ENCODE measurements at regions not wholly inside any gene's neighbourhood (a gene's known extent, or its start where the extent isn't known, plus 50 kb on each side); places are given as distances from the start of the nearest gene placed in this dataset.

GRCh38 chr2:226622484-226622883, 177.1 kb downstream of the IRS1 start:
- Histone ChIP-seq H3K4me3 (ENCODE audit: low read depth, low read length) (no peak overlapping the region), H3K36me3 (ENCODE audit: insufficient read depth, low read length) (no peaks in the 10 kb centered on the region), H3K4me1 (ENCODE audit: control insufficient read depth, insufficient read depth, low read length, unreplicated experiment) (peaks cover 7% of the 10 kb centered on the region), H2AFZ (ENCODE audit: low read length, unreplicated experiment) (no peak overlapping the region), H3K79me2 (ENCODE audit: control insufficient read depth, insufficient read depth, low read length, unreplicated experiment) (no peaks in the 10 kb centered on the region), H3K27ac (ENCODE audit: low read depth, low read length) (no peak overlapping the region), H3K27me3 (ENCODE audit: insufficient read depth, low read length) (no peaks in the 10 kb centered on the region)

DNA sequence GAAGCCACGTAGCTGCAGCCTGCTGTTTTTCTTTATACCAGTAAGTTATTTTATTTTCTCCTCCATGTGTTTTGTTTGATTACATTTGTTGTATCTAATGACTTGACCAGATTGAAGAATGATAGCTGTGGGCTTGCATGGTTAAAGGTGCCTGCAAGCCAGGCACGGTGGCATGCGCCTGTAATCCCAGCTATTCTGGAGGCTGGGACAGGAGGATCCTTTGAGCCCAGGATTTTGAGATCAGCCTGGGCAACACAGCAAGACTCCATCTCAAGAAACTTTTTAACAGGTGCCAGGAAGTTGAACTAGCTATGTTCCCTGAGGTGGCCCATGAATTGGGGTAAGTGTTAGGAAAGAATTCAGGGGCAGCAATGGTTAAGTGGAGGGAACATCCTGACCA, 179.4 kb downstream of the IRS1 start:
- Histone ChIP-seq H2AFZ (ENCODE audit: low read length, unreplicated experiment) (no peak overlapping the region), H3K36me3 (ENCODE audit: insufficient read depth, low read length) (no peaks in the 10 kb centered on the region), H3K4me1 (ENCODE audit: control insufficient read depth, insufficient read depth, low read length, unreplicated experiment) (peaks cover 7% of the 10 kb centered on the region), H3K4me3 (ENCODE audit: low read depth, low read length) (no peak overlapping the region), H3K79me2 (ENCODE audit: control insufficient read depth, insufficient read depth, low read length, unreplicated experiment) (no peaks in the 10 kb centered on the region), H3K27ac (ENCODE audit: low read depth, low read length) (no peak overlapping the region), H3K27me3 (ENCODE audit: insufficient read depth, low read length) (no peaks in the 10 kb centered on the region)

- H3K36me3 ChIP-seq (ENCODE audit: insufficient read depth, low read length), result no peaks in the 10 kb centered on the region
- no peak overlapping the region for H2AFZ ChIP-seq (ENCODE audit: low read length, unreplicated experiment)
- peaks cover 7% of the 10 kb centered on the region for H3K4me1 ChIP-seq (ENCODE audit: control insufficient read depth, insufficient read depth, low read length, unreplicated experiment)
- H3K4me3 ChIP-seq (ENCODE audit: low read depth, low read length), result no peak overlapping the region
- no peaks in the 10 kb centered on the region for H3K27me3 ChIP-seq (ENCODE audit: insufficient read depth, low read length)
- H3K79me2 ChIP-seq (ENCODE audit: control insufficient read depth, insufficient read depth, low read length, unreplicated experiment), result no peaks in the 10 kb centered on the region
- no peak overlapping the region for H3K27ac ChIP-seq (ENCODE audit: low read depth, low read length)
Observed at GRCh38 chr2:226619707-226620106, 179.9 kb downstream of the IRS1 start.

DNA sequence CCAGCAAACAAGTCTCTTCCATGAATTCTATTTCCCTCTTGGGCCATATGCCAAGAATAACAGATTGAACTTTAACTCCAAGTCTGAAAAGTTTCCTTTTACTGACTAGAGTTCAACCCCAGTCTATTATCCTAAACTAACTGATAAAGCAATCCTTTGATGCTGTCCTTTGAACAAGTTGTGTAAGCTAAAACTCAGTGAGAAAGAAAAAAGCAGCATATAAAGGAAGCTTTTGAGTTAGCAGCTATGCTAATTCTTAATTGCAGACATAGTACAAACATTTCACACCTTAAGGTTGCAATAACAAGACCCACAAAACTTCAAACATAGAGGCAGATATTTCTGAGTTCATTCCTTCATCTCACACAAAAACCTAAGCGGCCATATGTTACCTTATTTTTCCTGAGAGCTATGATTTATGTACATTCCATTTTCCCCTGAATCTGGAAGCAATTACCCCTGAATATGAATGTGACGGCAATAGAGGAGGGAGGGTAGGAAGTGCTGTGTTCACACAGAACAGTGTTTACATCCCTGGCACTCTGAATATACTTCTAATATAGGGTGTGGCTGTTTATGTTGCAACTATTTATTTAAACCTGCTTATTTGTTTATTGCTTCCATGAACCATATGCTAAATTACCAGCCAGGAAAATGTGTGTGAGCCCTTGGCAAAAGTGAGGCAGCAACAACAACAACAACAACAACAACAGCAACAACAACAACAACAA, 180.6 kb downstream of the IRS1 start:
- Histone ChIP-seq H3K27ac (ENCODE audit: low read depth, low read length) (no peak overlapping the region), H3K27me3 (ENCODE audit: insufficient read depth, low read length) (no peaks in the 10 kb centered on the region), H3K4me3 (ENCODE audit: low read depth, low read length) (no peak overlapping the region)

DNA sequence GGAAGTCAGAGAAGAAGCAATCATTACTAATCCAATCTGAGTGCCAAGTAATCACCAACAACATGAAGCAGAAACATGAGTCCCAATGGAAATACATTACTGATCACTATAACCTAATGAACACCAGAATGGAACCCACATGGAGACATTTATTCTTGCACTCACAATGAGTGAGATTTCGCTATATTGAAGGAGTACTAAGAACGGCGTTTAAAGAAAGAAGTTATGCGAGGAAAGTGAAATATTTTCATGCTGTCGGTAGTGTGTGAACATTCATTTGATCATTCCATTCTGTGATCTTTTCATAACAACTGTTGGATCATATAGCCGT, 181.1 kb downstream of the IRS1 start:
- Histone ChIP-seq H3K27ac (ENCODE audit: low read depth, low read length) (no peak overlapping the region), H3K27me3 (ENCODE audit: insufficient read depth, low read length) (no peaks in the 10 kb centered on the region), H3K79me2 (ENCODE audit: control insufficient read depth, insufficient read depth, low read length, unreplicated experiment) (no peaks in the 10 kb centered on the region), H3K36me3 (ENCODE audit: insufficient read depth, low read length) (no peaks in the 10 kb centered on the region), H2AFZ (ENCODE audit: low read length, unreplicated experiment) (no peak overlapping the region), H3K4me1 (ENCODE audit: control insufficient read depth, insufficient read depth, low read length, unreplicated experiment) (peaks cover 7% of the 10 kb centered on the region), H3K4me3 (ENCODE audit: low read depth, low read length) (no peak overlapping the region)

More for the DNA sequence above, 180.6 kb downstream of the IRS1 start:
- Histone ChIP-seq H3K79me2 (ENCODE audit: control insufficient read depth, insufficient read depth, low read length, unreplicated experiment) (no peaks in the 10 kb centered on the region), H2AFZ (ENCODE audit: low read length, unreplicated experiment) (no peak overlapping the region), H3K4me1 (ENCODE audit: control insufficient read depth, insufficient read depth, low read length, unreplicated experiment) (peaks cover 7% of the 10 kb centered on the region), H3K36me3 (ENCODE audit: insufficient read depth, low read length) (no peaks in the 10 kb centered on the region)

DNA sequence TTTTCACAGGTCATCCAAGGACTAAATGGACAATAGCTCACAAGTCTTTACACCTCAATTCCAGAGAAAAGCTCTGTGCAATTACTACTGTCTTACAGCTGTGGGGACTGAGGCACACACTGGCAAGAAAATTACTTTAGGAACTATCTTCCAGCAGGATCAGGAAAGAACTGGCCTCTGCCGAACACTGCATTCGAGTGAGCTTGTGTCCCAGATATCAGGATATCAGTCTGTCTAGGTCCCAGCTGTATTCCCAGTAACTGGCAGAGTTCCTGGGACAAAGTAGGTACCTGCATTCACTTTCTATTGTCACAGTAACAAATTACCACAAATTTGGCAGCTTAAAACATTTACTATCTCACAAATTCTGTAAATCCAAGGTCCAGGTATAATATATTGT, 183.7 kb downstream of the IRS1 start:
- Histone ChIP-seq H3K27me3 (ENCODE audit: insufficient read depth, low read length) (no peaks in the 10 kb centered on the region), H3K79me2 (ENCODE audit: control insufficient read depth, insufficient read depth, low read length, unreplicated experiment) (no peaks in the 10 kb centered on the region), H3K36me3 (ENCODE audit: insufficient read depth, low read length) (no peaks in the 10 kb centered on the region), H3K4me1 (ENCODE audit: control insufficient read depth, insufficient read depth, low read length, unreplicated experiment) (peaks cover 27% of the 10 kb centered on the region), H2AFZ (ENCODE audit: low read length, unreplicated experiment) (no peak overlapping the region), H3K4me3 (ENCODE audit: low read depth, low read length) (no peak overlapping the region), H3K27ac (ENCODE audit: low read depth, low read length) (no peak overlapping the region)

- Histone ChIP-seq H3K4me1 (ENCODE audit: control insufficient read depth, insufficient read depth, low read length, unreplicated experiment) (peaks cover 21% of the 10 kb centered on the region), H3K27ac (ENCODE audit: low read depth, low read length) (peak overlapping the region; percentile 28), H3K79me2 (ENCODE audit: control insufficient read depth, insufficient read depth, low read length, unreplicated experiment) (no peaks in the 10 kb centered on the region)
Observed at GRCh38 chr2:226611944-226612318, 187.7 kb downstream of the IRS1 start.

GRCh38 chr2:226611196-226611943, 188.2 kb downstream of the IRS1 start:
- H2AFZ ChIP-seq (ENCODE audit: low read length, unreplicated experiment), result peak overlapping the region; percentile 52
- H3K4me3 ChIP-seq (ENCODE audit: low read depth, low read length), result no peak overlapping the region
- H3K4me1 ChIP-seq (ENCODE audit: control insufficient read depth, insufficient read depth, low read length, unreplicated experiment), result peaks cover 21% of the 10 kb centered on the region
- H3K36me3 ChIP-seq (ENCODE audit: insufficient read depth, low read length), result no peaks in the 10 kb centered on the region
- H3K27me3 ChIP-seq (ENCODE audit: insufficient read depth, low read length), result no peaks in the 10 kb centered on the region
- H3K79me2 ChIP-seq (ENCODE audit: control insufficient read depth, insufficient read depth, low read length, unreplicated experiment), result no peaks in the 10 kb centered on the region
- peak overlapping the region; percentile 28 for H3K27ac ChIP-seq (ENCODE audit: low read depth, low read length)

More at GRCh38 chr2:226611944-226612318, 187.7 kb downstream of the IRS1 start:
- Histone ChIP-seq H3K4me3 (ENCODE audit: low read depth, low read length) (no peak overlapping the region), H2AFZ (ENCODE audit: low read length, unreplicated experiment) (peak overlapping the region; percentile 52), H3K36me3 (ENCODE audit: insufficient read depth, low read length) (no peaks in the 10 kb centered on the region), H3K27me3 (ENCODE audit: insufficient read depth, low read length) (no peaks in the 10 kb centered on the region)

DNA sequence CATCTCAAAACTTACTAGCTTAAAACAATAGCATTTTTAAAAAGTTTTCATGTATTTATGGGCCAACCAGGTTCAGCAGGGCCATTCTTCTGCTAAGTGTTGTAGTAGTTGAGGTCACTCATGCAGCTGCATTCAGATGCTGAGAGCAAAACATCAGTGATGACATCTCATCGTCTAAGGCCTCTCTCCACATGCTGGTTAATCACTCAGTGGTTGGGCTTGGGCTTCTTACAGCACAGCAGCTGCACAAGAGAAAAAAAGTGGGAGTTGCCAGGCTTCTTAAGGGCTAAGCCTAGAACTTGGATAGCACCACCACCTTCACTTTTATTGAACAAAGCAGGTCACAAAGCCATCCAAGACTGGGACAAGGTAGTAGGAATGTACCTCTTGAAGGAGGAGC, 190.3 kb downstream of the IRS1 start:
- Histone ChIP-seq H3K27ac (ENCODE audit: low read depth, low read length) (no peak overlapping the region), H3K36me3 (ENCODE audit: insufficient read depth, low read length) (no peaks in the 10 kb centered on the region), H3K4me1 (ENCODE audit: control insufficient read depth, insufficient read depth, low read length, unreplicated experiment) (peaks cover 21% of the 10 kb centered on the region), H3K27me3 (ENCODE audit: insufficient read depth, low read length) (no peaks in the 10 kb centered on the region), H2AFZ (ENCODE audit: low read length, unreplicated experiment) (no peak overlapping the region), H3K4me3 (ENCODE audit: low read depth, low read length) (no peak overlapping the region), H3K79me2 (ENCODE audit: control insufficient read depth, insufficient read depth, low read length, unreplicated experiment) (no peaks in the 10 kb centered on the region)

- no peaks in the 10 kb centered on the region for H3K36me3 ChIP-seq (ENCODE audit: insufficient read depth, low read length)
- peak overlapping the region; percentile 63; the same call in 1 of the 2 replicates for H3K27ac ChIP-seq (ENCODE audit: low read depth, low read length)
- no peaks in the 10 kb centered on the region for H3K27me3 ChIP-seq (ENCODE audit: insufficient read depth, low read length)
- no peaks in the 10 kb centered on the region for H3K79me2 ChIP-seq (ENCODE audit: control insufficient read depth, insufficient read depth, low read length, unreplicated experiment)
- no peak overlapping the region for H2AFZ ChIP-seq (ENCODE audit: low read length, unreplicated experiment)
- no peak overlapping the region for H3K4me3 ChIP-seq (ENCODE audit: low read depth, low read length)
- H3K4me1 ChIP-seq (ENCODE audit: control insufficient read depth, insufficient read depth, low read length, unreplicated experiment), result peaks cover 21% of the 10 kb centered on the region
Observed at GRCh38 chr2:226608451-226608850, 191.2 kb downstream of the IRS1 start.

- Histone ChIP-seq H3K36me3 (ENCODE audit: insufficient read depth, low read length) (no peaks in the 10 kb centered on the region), H3K27me3 (ENCODE audit: insufficient read depth, low read length) (no peaks in the 10 kb centered on the region), H3K79me2 (ENCODE audit: control insufficient read depth, insufficient read depth, low read length, unreplicated experiment) (no peaks in the 10 kb centered on the region), H3K27ac (ENCODE audit: low read depth, low read length) (peak overlapping the region; percentile 63), H2AFZ (ENCODE audit: low read length, unreplicated experiment) (no peak overlapping the region), H3K4me1 (ENCODE audit: control insufficient read depth, insufficient read depth, low read length, unreplicated experiment) (peaks cover 15% of the 10 kb centered on the region), H3K4me3 (ENCODE audit: low read depth, low read length) (no peak overlapping the region)
Observed at GRCh38 chr2:226607379-226607778, 192.2 kb downstream of the IRS1 start.
